ENCODE measurements at regions not wholly inside any gene's neighbourhood (a gene's known extent, or its start where the extent isn't known, plus 50 kb on each side); places are given as distances from the start of the nearest gene placed in this dataset.

GRCh38 chr2:52113338-52113737 lies 1081.4 kb upstream of the NRXN1 start:
- Histone ChIP-seq H3K27me3 (ENCODE audit: control insufficient read depth, extremely low read depth, insufficient read depth, low read length) (no peaks in the 10 kb centered on the region), H3K27ac (ENCODE audit: control insufficient read depth, insufficient read depth, low read length) (no peak overlapping the region), H3K4me1 (ENCODE audit: control insufficient read depth, extremely low read depth, insufficient read depth, low read length) (no peaks in the 10 kb centered on the region), H3K9me3 (ENCODE audit: control insufficient read depth, low read depth, low read length) (no peaks in the 10 kb centered on the region), H2AFZ (ENCODE audit: control insufficient read depth, low read length) (no peak overlapping the region), H3K79me2 (ENCODE audit: control insufficient read depth, insufficient read depth, low read length) (no peaks in the 10 kb centered on the region), H3K36me3 (ENCODE audit: control insufficient read depth in 2 of 2, extremely low read depth in 1 of 2, insufficient read depth in 2 of 2, low read length in 2 of 2) (no peaks in the 10 kb centered on the region), H3K4me3 (ENCODE audit: control insufficient read depth in 2 of 3, extremely low read depth in 1 of 3, insufficient read depth in 2 of 3, low read depth in 1 of 3, low read length in 3 of 3) (no peak overlapping the region), H4K20me1 (ENCODE audit: control insufficient read depth, extremely low read depth, insufficient read depth, low read length) (no peaks in the 10 kb centered on the region), H3K4me2 (ENCODE audit: control insufficient read depth, extremely low read depth, insufficient read depth, low read depth, low read length) (no peak overlapping the region), H3K9me1 (ENCODE audit: control insufficient read depth, extremely low read depth, insufficient read depth, low read length) (no peaks in the 10 kb centered on the region), H3K9ac (ENCODE audit: control insufficient read depth, extremely low read depth, insufficient read depth, low read length) (no peak overlapping the region)
- no peak for TF ChIP-seq EZH2 (IDR thresholded peaks at IDR 0.05; ENCODE audit: low read length)
- no peak for TF ChIP-seq CTCF (optimal IDR thresholded peaks at IDR 0.05 in 1 of 3, IDR thresholded peaks at IDR 0.05 in 1 of 3, conservative IDR thresholded peaks at IDR 0.05 in 1 of 3; ENCODE audit: extremely low read depth in 1 of 3, insufficient read depth in 2 of 3, low read length in 3 of 3)
- DNase-seq (ENCODE audit: low read depth, low spot score) = no peak
- FAIRE-seq = no peak
- dilution Hi-C loops (cut with MboI; ENCODE audit: extremely low pct_ligation_motif_present, low sequenced_read_pairs) = no loop called here

GRCh38 chr2:52112141-52112540 lies 1080.2 kb upstream of the NRXN1 start:
- no peaks in the 10 kb centered on the region for H3K36me3 ChIP-seq (ENCODE audit: control insufficient read depth in 2 of 2, extremely low read depth in 1 of 2, insufficient read depth in 2 of 2, low read length in 2 of 2)
- H2AFZ ChIP-seq (ENCODE audit: control insufficient read depth, low read length) = no peak overlapping the region
- H3K4me1 ChIP-seq (ENCODE audit: control insufficient read depth, extremely low read depth, insufficient read depth, low read length) = no peaks in the 10 kb centered on the region
- dilution Hi-C loops (cut with MboI; ENCODE audit: extremely low pct_ligation_motif_present, low sequenced_read_pairs) = no loop called here
- no peaks in the 10 kb centered on the region for H3K9me3 ChIP-seq (ENCODE audit: control insufficient read depth, low read depth, low read length)
- no peak overlapping the region for H3K27ac ChIP-seq (ENCODE audit: control insufficient read depth, insufficient read depth, low read length)
- no peak overlapping the region for H3K4me2 ChIP-seq (ENCODE audit: control insufficient read depth, extremely low read depth, insufficient read depth, low read depth, low read length)
- DNase-seq (ENCODE audit: low read depth, low spot score) (no peak), FAIRE-seq (no peak)
- H3K79me2 ChIP-seq (ENCODE audit: control insufficient read depth, insufficient read depth, low read length) = no peaks in the 10 kb centered on the region
- no peak overlapping the region for H3K9ac ChIP-seq (ENCODE audit: control insufficient read depth, extremely low read depth, insufficient read depth, low read length)
- no peaks in the 10 kb centered on the region for H3K9me1 ChIP-seq (ENCODE audit: control insufficient read depth, extremely low read depth, insufficient read depth, low read length)
- no peaks in the 10 kb centered on the region for H4K20me1 ChIP-seq (ENCODE audit: control insufficient read depth, extremely low read depth, insufficient read depth, low read length)
- no peaks in the 10 kb centered on the region for H3K27me3 ChIP-seq (ENCODE audit: control insufficient read depth, extremely low read depth, insufficient read depth, low read length)
- TF ChIP-seq EZH2 (IDR thresholded peaks at IDR 0.05; ENCODE audit: low read length) (no peak), CTCF (optimal IDR thresholded peaks at IDR 0.05 in 1 of 3, IDR thresholded peaks at IDR 0.05 in 1 of 3, conservative IDR thresholded peaks at IDR 0.05 in 1 of 3; ENCODE audit: extremely low read depth in 1 of 3, insufficient read depth in 2 of 3, low read length in 3 of 3) (no peak)
- no peak overlapping the region for H3K4me3 ChIP-seq (ENCODE audit: control insufficient read depth in 2 of 3, extremely low read depth in 1 of 3, insufficient read depth in 2 of 3, low read depth in 1 of 3, low read length in 3 of 3)
